IPS DF 4.7 (cell line): ENCODE measurements at regions not wholly inside any gene's neighbourhood (a gene's known extent, or its start where the extent isn't known, plus 50 kb on each side); places are given as distances from the start of the nearest gene placed in this dataset.
A peak's percentile ranks its signal among the peaks of the same experiment; 100 is the strongest.
"Not testable (repeated sequence)": the region's sequence is repeated elsewhere in the genome, so short reads cannot be mapped to it uniquely, and the experiment has no call there.

Source experiments
- DNase-seq: peaks from one replicate; pipeline ENCODE4 v3.0.0-alpha.2; 2013; ENCODE audit warnings: low spot score; ENCODE audit errors: extremely low read depth

GRCh38 chr3:95343228-95343627, 1280.4 kb downstream of the NSUN3 start:
- no peak for DNase-seq

GRCh38 chr3:95343767-95344166, 1280.9 kb downstream of the NSUN3 start:
- no peak for DNase-seq

- not testable (repeated sequence) for DNase-seq
Observed at GRCh38 chr3:95347936-95348335, 1285.1 kb downstream of the NSUN3 start.

GRCh38 chr3:95348879-95349278, 1286.0 kb downstream of the NSUN3 start:
- no peak for DNase-seq

GRCh38 chr3:95350049-95350448, 1287.2 kb downstream of the NSUN3 start:
- DNase-seq = no peak

- no peak for DNase-seq
Observed at GRCh38 chr3:95351158-95351557, 1288.3 kb downstream of the NSUN3 start.

GRCh38 chr3:95352471-95352870, 1289.6 kb downstream of the NSUN3 start:
- no peak for DNase-seq

- DNase-seq = no peak
Observed at GRCh38 chr3:95354489-95354888, 1291.6 kb downstream of the NSUN3 start.

- DNase-seq = no peak
Observed at GRCh38 chr3:95356764-95357501, 1294.1 kb downstream of the NSUN3 start.

GRCh38 chr3:95387242-95388021, 1324.6 kb downstream of the NSUN3 start:
- DNase-seq = no peak

- no peak for DNase-seq
Observed at GRCh38 chr3:95389725-95390313, 1327.0 kb downstream of the NSUN3 start.

- DNase-seq = no peak
Observed at GRCh38 chr3:95394286-95394685, 1331.4 kb downstream of the NSUN3 start.

GRCh38 chr3:95399585-95399984, 1336.7 kb downstream of the NSUN3 start:
- DNase-seq = no peak

- no peak for DNase-seq
Observed at GRCh38 chr3:95401693-95402092, 1338.8 kb downstream of the NSUN3 start.

- peak; percentile 69 for DNase-seq
Observed at GRCh38 chr3:95407709-95408463, 1345.0 kb downstream of the NSUN3 start.

GRCh38 chr3:95408464-95408862, 1345.6 kb downstream of the NSUN3 start:
- DNase-seq = peak; percentile 11

- DNase-seq = no peak
Observed at GRCh38 chr3:95418251-95418650, 1355.4 kb downstream of the NSUN3 start.

- DNase-seq = no peak
Observed at GRCh38 chr3:95424279-95424678, 1361.4 kb downstream of the NSUN3 start.

- DNase-seq = no peak
Observed at GRCh38 chr3:95434491-95434890, 1371.6 kb downstream of the NSUN3 start.

GRCh38 chr3:95437409-95437808, 1374.5 kb downstream of the NSUN3 start:
- no peak for DNase-seq

GRCh38 chr3:95438274-95438673, 1375.4 kb downstream of the NSUN3 start:
- no peak for DNase-seq

GRCh38 chr3:95442766-95443165, 1371.6 kb upstream of the EPHA6 start:
- DNase-seq = no peak
